OCI-LY1 (cell line): ENCODE measurements at regions not wholly inside any gene's neighbourhood (a gene's known extent, or its start where the extent isn't known, plus 50 kb on each side); places are given as distances from the start of the nearest gene placed in this dataset.

Source experiments
- H2AFZ ChIP-seq: fragments of 200-600 bp; sonication (generic), shearing (Covaris generic); 2 replicates; pipeline ENCODE4 v1.6.0; 2014; ENCODE audit warnings: antibody characterized with exemption, mild to moderate bottlenecking, low read length
- H3F3A ChIP-seq: fragments of 200-600 bp; sonication (generic), shearing (Covaris generic); 2 replicates; pipeline ENCODE4 v1.6.0; 2014; ENCODE audit warnings: mild to moderate bottlenecking, antibody characterized with exemption, low read length, moderate library complexity; ENCODE audit not compliant: insufficient read depth
- H3K27ac ChIP-seq: fragments of 200-600 bp; sonication (generic); 2 replicates; pipeline ENCODE4 v1.5.1; 2014; ENCODE audit warnings: low read length, mixed run types, mild to moderate bottlenecking, low read depth; ENCODE audit not compliant: poor library complexity, severe bottlenecking
- H3K27me3 ChIP-seq: fragments of 200-600 bp; sonication (generic); 2 replicates; pipeline ENCODE4 v1.6.0; 2014; ENCODE audit warnings: antibody characterized with exemption, mild to moderate bottlenecking, low read length, moderate library complexity; ENCODE audit not compliant: insufficient read depth
- H3K36me3 ChIP-seq: fragments of 200-600 bp; sonication (generic); 2 replicates; pipeline ENCODE4 v1.6.1; 2014; ENCODE audit warnings: mild to moderate bottlenecking, antibody characterized with exemption, low read length, moderate library complexity, mixed read lengths; ENCODE audit not compliant: insufficient read depth
- H3K4me1 ChIP-seq: fragments of 200-600 bp; sonication (generic); 2 replicates; pipeline ENCODE4 v1.5.1; 2014; ENCODE audit warnings: mild to moderate bottlenecking, low read length, moderate library complexity; ENCODE audit not compliant: insufficient read depth, severe bottlenecking
- H3K4me2 ChIP-seq: fragments of 200-600 bp; sonication (generic), shearing (Covaris generic); 2 replicates; pipeline ENCODE4 v1.6.1; 2014; ENCODE audit warnings: low read length
- H3K4me3 ChIP-seq: fragments of 200-600 bp; sonication (generic); 2 replicates; pipeline ENCODE4 v1.5.1; 2014; ENCODE audit warnings: low read length, low read depth, mild to moderate bottlenecking, mixed read lengths; ENCODE audit not compliant: poor library complexity, severe bottlenecking
- H3K79me2 ChIP-seq: fragments of 200-600 bp; shearing (Covaris generic); 2 replicates; pipeline ENCODE4 v1.6.1; 2016; ENCODE audit warnings: mixed run types, low read length, mixed read lengths; ENCODE audit not compliant: insufficient read depth
- H3K9ac ChIP-seq: fragments of 200-600 bp; sonication (generic), shearing (Covaris generic); 2 replicates; pipeline ENCODE4 v1.6.1; 2014; ENCODE audit warnings: mild to moderate bottlenecking, low read length, mixed read lengths
- H3K9me2 ChIP-seq: fragments of 200-600 bp; sonication (generic), shearing (Covaris generic); 2 replicates; pipeline ENCODE4 v1.6.1; 2014; ENCODE audit warnings: low read depth, mild to moderate bottlenecking, low read length, mixed read lengths
- H3K9me3 ChIP-seq: fragments of 200-600 bp; shearing (Covaris generic); 2 replicates; pipeline ENCODE4 v1.6.1; 2014; ENCODE audit warnings: low read length, mixed read lengths
- H4K20me1 ChIP-seq: fragments of 200-600 bp; sonication (generic), shearing (Covaris generic); 2 replicates; pipeline ENCODE4 v1.6.0; 2016; ENCODE audit warnings: mild to moderate bottlenecking, low read length; ENCODE audit not compliant: insufficient read depth
- EZH2 ChIP-seq: fragments of 200-600 bp; sonication (generic), shearing (Covaris generic); IDR thresholded peaks from 2 replicates; pipeline ENCODE4 v1.8.0; 2017; ENCODE audit warnings: borderline replicate concordance, mixed run types, mild to moderate bottlenecking, antibody characterized with exemption, low read length, moderate library complexity, mixed read lengths
- TF ChIP-seq, protein P1 (sequence below): fragments of 200-600 bp; sonication (generic), shearing (Covaris generic); IDR thresholded peaks from 2 replicates; pipeline ENCODE4 v1.5.1; 2017; ENCODE audit warnings: mild to moderate bottlenecking, antibody characterized with exemption, low read length, moderate library complexity, mixed read lengths

- no peak overlapping the region for H3K27ac ChIP-seq
- no peak for TF ChIP-seq EZH2
- TF ChIP-seq, protein P1, sequence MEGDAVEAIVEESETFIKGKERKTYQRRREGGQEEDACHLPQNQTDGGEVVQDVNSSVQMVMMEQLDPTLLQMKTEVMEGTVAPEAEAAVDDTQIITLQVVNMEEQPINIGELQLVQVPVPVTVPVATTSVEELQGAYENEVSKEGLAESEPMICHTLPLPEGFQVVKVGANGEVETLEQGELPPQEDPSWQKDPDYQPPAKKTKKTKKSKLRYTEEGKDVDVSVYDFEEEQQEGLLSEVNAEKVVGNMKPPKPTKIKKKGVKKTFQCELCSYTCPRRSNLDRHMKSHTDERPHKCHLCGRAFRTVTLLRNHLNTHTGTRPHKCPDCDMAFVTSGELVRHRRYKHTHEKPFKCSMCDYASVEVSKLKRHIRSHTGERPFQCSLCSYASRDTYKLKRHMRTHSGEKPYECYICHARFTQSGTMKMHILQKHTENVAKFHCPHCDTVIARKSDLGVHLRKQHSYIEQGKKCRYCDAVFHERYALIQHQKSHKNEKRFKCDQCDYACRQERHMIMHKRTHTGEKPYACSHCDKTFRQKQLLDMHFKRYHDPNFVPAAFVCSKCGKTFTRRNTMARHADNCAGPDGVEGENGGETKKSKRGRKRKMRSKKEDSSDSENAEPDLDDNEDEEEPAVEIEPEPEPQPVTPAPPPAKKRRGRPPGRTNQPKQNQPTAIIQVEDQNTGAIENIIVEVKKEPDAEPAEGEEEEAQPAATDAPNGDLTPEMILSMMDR: no peak
- no peak overlapping the region for H3K9ac ChIP-seq
- H4K20me1 ChIP-seq: no peaks in the 10 kb centered on the region
- H3K4me2 ChIP-seq: no peak overlapping the region
- H3K4me1 ChIP-seq: no peaks in the 10 kb centered on the region
- no peaks in the 10 kb centered on the region for H3K9me3 ChIP-seq
- no peak overlapping the region for H2AFZ ChIP-seq
- no peaks in the 10 kb centered on the region for H3K27me3 ChIP-seq
- no peaks in the 10 kb centered on the region for H3F3A ChIP-seq
- H3K9me2 ChIP-seq: no peaks in the 10 kb centered on the region
- no peaks in the 10 kb centered on the region for H3K36me3 ChIP-seq
- H3K4me3 ChIP-seq: no peak overlapping the region
- no peaks in the 10 kb centered on the region for H3K79me2 ChIP-seq
Measured at GRCh38 chr4:45346816-45347435, 620.6 kb upstream of the GNPDA2 start.

GRCh38 chr4:45345558-45345957 lies 619.2 kb upstream of the GNPDA2 start:
- Histone ChIP-seq H3F3A (no peaks in the 10 kb centered on the region), H3K27ac (no peak overlapping the region), H3K9ac (no peak overlapping the region), H3K9me3 (no peaks in the 10 kb centered on the region), H3K79me2 (no peaks in the 10 kb centered on the region), H4K20me1 (no peaks in the 10 kb centered on the region), H2AFZ (no peak overlapping the region), H3K36me3 (no peaks in the 10 kb centered on the region), H3K4me2 (no peak overlapping the region), H3K4me3 (no peak overlapping the region), H3K27me3 (no peaks in the 10 kb centered on the region), H3K4me1 (no peaks in the 10 kb centered on the region), H3K9me2 (no peaks in the 10 kb centered on the region)
- TF ChIP-seq, protein P1: no peak
- no peak for TF ChIP-seq EZH2

DNA sequence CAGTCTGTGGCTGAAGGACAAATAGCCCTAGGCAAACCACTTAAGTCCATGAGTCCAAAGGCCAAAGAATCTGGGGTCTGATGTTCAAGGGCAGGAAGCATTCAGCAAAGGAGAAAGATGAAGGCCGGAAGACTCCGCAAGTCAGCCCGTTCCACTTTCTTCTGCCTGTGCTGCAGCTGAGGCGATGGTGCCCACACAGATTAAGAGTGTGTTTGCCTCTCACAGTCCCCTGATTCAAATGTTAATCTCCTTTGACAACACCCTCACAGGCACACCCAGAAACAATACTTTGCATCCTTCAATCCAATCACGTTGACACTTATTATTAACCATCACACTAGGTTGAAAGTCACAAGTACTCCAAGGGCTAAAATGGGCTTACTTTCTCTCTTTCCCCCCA lies 605.4 kb upstream of the GNPDA2 start:
- no peaks in the 10 kb centered on the region for H3K36me3 ChIP-seq
- no peak overlapping the region for H3K27ac ChIP-seq
- H3K9ac ChIP-seq: no peak overlapping the region
- no peak overlapping the region for H3K4me3 ChIP-seq
- H4K20me1 ChIP-seq: no peaks in the 10 kb centered on the region
- no peaks in the 10 kb centered on the region for H3K4me1 ChIP-seq
- no peaks in the 10 kb centered on the region for H3K9me3 ChIP-seq
- no peak overlapping the region for H2AFZ ChIP-seq
- no peak overlapping the region for H3K4me2 ChIP-seq
- no peak for TF ChIP-seq EZH2
- TF ChIP-seq, protein P1: no peak
- no peaks in the 10 kb centered on the region for H3F3A ChIP-seq
- H3K9me2 ChIP-seq: no peaks in the 10 kb centered on the region
- H3K79me2 ChIP-seq: no peaks in the 10 kb centered on the region
- no peaks in the 10 kb centered on the region for H3K27me3 ChIP-seq
